ENCODE measurements at regions not wholly inside any gene's neighbourhood (a gene's known extent, or its start where the extent isn't known, plus 50 kb on each side); places are given as distances from the start of the nearest gene placed in this dataset.

GRCh38 chr20:58116505-58116904 lies 111.9 kb downstream of the ANKRD60 start:
- H3K4me3 ChIP-seq = no peak overlapping the region
- no peak overlapping the region for H3K27ac ChIP-seq
- no peak for ATAC-seq

GRCh38 chr20:58113716-58114115 lies 114.7 kb downstream of the ANKRD60 start:
- ATAC-seq = no peak
- H3K27me3 ChIP-seq (ENCODE audit: low read depth) = no peaks in the 10 kb centered on the region
- DNase-seq = no peak
- no peak overlapping the region for H3K27ac ChIP-seq
- H3K4me3 ChIP-seq = no peak overlapping the region
- no peaks in the 10 kb centered on the region for H3K9me3 ChIP-seq
- TF ChIP-seq CTCF (IDR thresholded peaks at IDR 0.05) = no peak
- no peaks in the 10 kb centered on the region for H3K36me3 ChIP-seq
- intact Hi-C loops (cut with DNase I) = no loop called here
- H3K4me1 ChIP-seq = no peaks in the 10 kb centered on the region

More at GRCh38 chr20:58116505-58116904, 111.9 kb downstream of the ANKRD60 start:
- Histone ChIP-seq H3K36me3 (no peaks in the 10 kb centered on the region), H3K27me3 (ENCODE audit: low read depth) (no peaks in the 10 kb centered on the region), H3K9me3 (no peaks in the 10 kb centered on the region), H3K4me1 (no peaks in the 10 kb centered on the region)
- intact Hi-C loops (cut with DNase I) = no loop called here
- no peak for DNase-seq
- no peak for TF ChIP-seq CTCF (IDR thresholded peaks at IDR 0.05)

- intact Hi-C loops (cut with DNase I) = no loop called here
- Histone ChIP-seq H3K27ac (no peak overlapping the region), H3K36me3 (no peaks in the 10 kb centered on the region), H3K27me3 (ENCODE audit: low read depth) (no peaks in the 10 kb centered on the region), H3K4me3 (no peak overlapping the region), H3K9me3 (no peaks in the 10 kb centered on the region), H3K4me1 (no peaks in the 10 kb centered on the region)
- no peak for ATAC-seq
- no peak for TF ChIP-seq CTCF (IDR thresholded peaks at IDR 0.05)
- DNase-seq = no peak
Observed at GRCh38 chr20:58112017-58112781, 116.3 kb downstream of the ANKRD60 start.

GRCh38 chr20:58111310-58112016 lies 117.0 kb downstream of the ANKRD60 start:
- ATAC-seq = no peak
- H3K27ac ChIP-seq = no peak overlapping the region
- no peak for TF ChIP-seq CTCF (IDR thresholded peaks at IDR 0.05)
- no peaks in the 10 kb centered on the region for H3K4me1 ChIP-seq
- H3K4me3 ChIP-seq = no peak overlapping the region
- no peaks in the 10 kb centered on the region for H3K36me3 ChIP-seq
- H3K27me3 ChIP-seq (ENCODE audit: low read depth) = no peaks in the 10 kb centered on the region
- no peaks in the 10 kb centered on the region for H3K9me3 ChIP-seq
- intact Hi-C loops (cut with DNase I) = no loop called here
- no peak for DNase-seq

- H3K27ac ChIP-seq = no peak overlapping the region
- no peaks in the 10 kb centered on the region for H3K4me1 ChIP-seq
- ATAC-seq (no peak), DNase-seq (no peak)
- no peaks in the 10 kb centered on the region for H3K9me3 ChIP-seq
- H3K27me3 ChIP-seq (ENCODE audit: low read depth) = no peaks in the 10 kb centered on the region
- no peak overlapping the region for H3K4me3 ChIP-seq
- TF ChIP-seq CTCF (IDR thresholded peaks at IDR 0.05) = no peak
- intact Hi-C loops (cut with DNase I) = no loop called here
- H3K36me3 ChIP-seq = no peaks in the 10 kb centered on the region
Observed at GRCh38 chr20:58109918-58110635, 118.4 kb downstream of the ANKRD60 start.
